Keratinocyte (primary cell): ENCODE measurements at regions not wholly inside any gene's neighbourhood (a gene's known extent, or its start where the extent isn't known, plus 50 kb on each side); places are given as distances from the start of the nearest gene placed in this dataset.

ENCODE experiments used
- DNase-seq: peaks from one replicate; pipeline ENCODE4 v3.0.0-alpha.2; 2011; ENCODE audit warnings: low read depth, missing footprints, low spot score
- FAIRE-seq: peaks from 2 replicates; lab custom pipeline; 2011; peaks lifted over from hg19 to GRCh38; lab: Jason Lieb, UNC
- H2AFZ ChIP-seq: 2 replicates; pipeline ENCODE4 v1.6.0; 2012; ENCODE audit warnings: low read length, control low read depth, inconsistent platforms; ENCODE audit not compliant: control insufficient read depth
- H3K27ac ChIP-seq: 2 replicates; pipeline ENCODE4 v1.5.1; 2011; ENCODE audit warnings: low read length; ENCODE audit not compliant: control insufficient read depth, insufficient read depth
- H3K27me3 ChIP-seq: 3 replicates; pipeline ENCODE4 v1.6.0; 2011; ENCODE audit warnings: low read length; ENCODE audit not compliant: control insufficient read depth, insufficient read depth; ENCODE audit errors: extremely low read depth
- H3K36me3 ChIP-seq, 2 experiments: 2 replicates in 1 of 2; 3 replicates in 1 of 2; pipeline ENCODE4 v1.5.1; 2011; ENCODE audit warnings: low read length in 2 of 2, mild to moderate bottlenecking in 1 of 2; ENCODE audit not compliant: control insufficient read depth in 2 of 2, insufficient read depth in 2 of 2; ENCODE audit errors: extremely low read depth in 1 of 2
- H3K4me1 ChIP-seq: 3 replicates; pipeline ENCODE4 v1.5.1; 2011; ENCODE audit warnings: low read length; ENCODE audit not compliant: control insufficient read depth, insufficient read depth; ENCODE audit errors: extremely low read depth
- H3K4me2 ChIP-seq: 3 replicates; pipeline ENCODE4 v1.6.0; 2011; ENCODE audit warnings: low read depth, low read length; ENCODE audit not compliant: control insufficient read depth, insufficient read depth; ENCODE audit errors: extremely low read depth
- H3K4me3 ChIP-seq, 3 experiments: fragments of 200-600 bp in 1 of 3; sonication (generic) in 1 of 3; 2 replicates in 2 of 3; 3 replicates in 1 of 3; pipeline ENCODE4 v1.5.1; 2011 to 2016; ENCODE audit warnings: low read length in 3 of 3, mild to moderate bottlenecking in 3 of 3, control low read depth in 2 of 3, inconsistent platforms in 1 of 3, low read depth in 1 of 3, mixed read lengths in 1 of 3, mixed run types in 1 of 3, moderate library complexity in 1 of 3; ENCODE audit not compliant: control insufficient read depth in 2 of 3, insufficient read depth in 2 of 3; ENCODE audit errors: extremely low read depth in 1 of 3
- H3K79me2 ChIP-seq: 2 replicates; pipeline ENCODE4 v1.6.0; 2012; ENCODE audit warnings: low read length; ENCODE audit not compliant: control insufficient read depth, insufficient read depth
- H3K9ac ChIP-seq: 3 replicates; pipeline ENCODE4 v1.6.0; 2011; ENCODE audit warnings: low read length; ENCODE audit not compliant: control insufficient read depth, insufficient read depth; ENCODE audit errors: extremely low read depth
- H3K9me1 ChIP-seq: 3 replicates; pipeline ENCODE4 v1.6.0; 2011; ENCODE audit warnings: low read length; ENCODE audit not compliant: control insufficient read depth, insufficient read depth; ENCODE audit errors: extremely low read depth
- H3K9me3 ChIP-seq: 2 replicates; pipeline ENCODE4 v1.5.1; 2012; ENCODE audit warnings: low read depth, low read length; ENCODE audit not compliant: control insufficient read depth
- H4K20me1 ChIP-seq: 3 replicates; pipeline ENCODE4 v1.6.0; 2011; ENCODE audit warnings: low read length; ENCODE audit not compliant: control insufficient read depth, insufficient read depth; ENCODE audit errors: extremely low read depth
- CTCF ChIP-seq, 3 experiments: IDR thresholded peaks in 1 of 3; conservative IDR thresholded peaks in 1 of 3; optimal IDR thresholded peaks in 1 of 3; 2 replicates in 2 of 3; 3 replicates in 1 of 3; pipeline versions ENCODE3 to v1.5.1; 2011; ENCODE audit warnings: low read length in 3 of 3, mild to moderate bottlenecking in 3 of 3, moderate library complexity in 2 of 3, control low read depth in 1 of 3, inconsistent platforms in 1 of 3; ENCODE audit not compliant: insufficient read depth in 2 of 3; ENCODE audit errors: extremely low read depth in 1 of 3
- EZH2 ChIP-seq: IDR thresholded peaks from one replicate; pipeline ENCODE4 v1.6.1; 2012; ENCODE audit warnings: inconsistent platforms, mild to moderate bottlenecking, low read length, moderate library complexity
- dilution Hi-C: fragments of 300-500 bp; cut with MboI; formaldehyde crosslinking; loops from one replicate; pipeline ENCODE4 v1.7.0; 2020; ENCODE audit warnings: low sequenced_read_pairs; ENCODE audit not compliant: extremely low pct_ligation_motif_present

- TF ChIP-seq EZH2 (no peak), CTCF (optimal IDR thresholded peaks at IDR 0.05 in 1 of 3, IDR thresholded peaks at IDR 0.05 in 1 of 3, conservative IDR thresholded peaks at IDR 0.05 in 1 of 3; ENCODE audit: extremely low read depth in 1 of 3, insufficient read depth in 2 of 3, low read length in 3 of 3) (no peak)
- FAIRE-seq (no peak), DNase-seq (no peak)
- no peaks in the 10 kb centered on the region for H3K4me1 ChIP-seq
- H3K36me3 ChIP-seq: no peaks in the 10 kb centered on the region
- H4K20me1 ChIP-seq: no peaks in the 10 kb centered on the region
- H3K9ac ChIP-seq: no peak overlapping the region
- no peak overlapping the region for H3K4me2 ChIP-seq
- no peaks in the 10 kb centered on the region for H3K9me3 ChIP-seq
- H3K79me2 ChIP-seq: no peaks in the 10 kb centered on the region
- H3K9me1 ChIP-seq: no peaks in the 10 kb centered on the region
- dilution Hi-C loops: no loop called here
- H3K27me3 ChIP-seq: no peaks in the 10 kb centered on the region
- no peak overlapping the region for H3K27ac ChIP-seq
- H2AFZ ChIP-seq: no peak overlapping the region
- no peak overlapping the region for H3K4me3 ChIP-seq
Measured at GRCh38 chr6:140011537-140011936, 637.1 kb upstream of the CITED2 start.

- no peaks in the 10 kb centered on the region for H3K79me2 ChIP-seq
- dilution Hi-C loops: no loop called here
- no peak overlapping the region for H3K4me3 ChIP-seq
- H3K27me3 ChIP-seq: no peaks in the 10 kb centered on the region
- no peaks in the 10 kb centered on the region for H4K20me1 ChIP-seq
- no peak overlapping the region for H3K27ac ChIP-seq
- no peaks in the 10 kb centered on the region for H3K9me1 ChIP-seq
- DNase-seq (no peak), FAIRE-seq (no peak)
- H3K4me1 ChIP-seq: no peaks in the 10 kb centered on the region
- no peak overlapping the region for H3K9ac ChIP-seq
- no peak for TF ChIP-seq CTCF (optimal IDR thresholded peaks at IDR 0.05 in 1 of 3, IDR thresholded peaks at IDR 0.05 in 1 of 3, conservative IDR thresholded peaks at IDR 0.05 in 1 of 3; ENCODE audit: extremely low read depth in 1 of 3, insufficient read depth in 2 of 3, low read length in 3 of 3)
- H3K9me3 ChIP-seq: no peaks in the 10 kb centered on the region
- no peaks in the 10 kb centered on the region for H3K36me3 ChIP-seq
- H2AFZ ChIP-seq: no peak overlapping the region
- H3K4me2 ChIP-seq: no peak overlapping the region
Measured at GRCh38 chr6:140009286-140009685, 634.8 kb upstream of the CITED2 start.
